Neural cell (in vitro differentiated cells): ENCODE measurements at regions not wholly inside any gene's neighbourhood (a gene's known extent, or its start where the extent isn't known, plus 50 kb on each side); places are given as distances from the start of the nearest gene placed in this dataset.

Source experiments
- H2AFZ ChIP-seq: fragments of 200-600, 300-800 bp; sonication (generic), shearing (Covaris generic); 2 replicates; pipeline ENCODE4 v1.6.0; 2014; ENCODE audit warnings: low read depth, mild to moderate bottlenecking, antibody characterized with exemption, low read length, moderate library complexity
- H3F3A ChIP-seq: fragments of 200-600 bp; shearing (Covaris generic); 2 replicates; pipeline ENCODE4 v1.6.1; 2016; ENCODE audit warnings: mild to moderate bottlenecking, moderate library complexity, mixed read lengths, antibody characterized with exemption, low read length; ENCODE audit not compliant: insufficient read depth, poor library complexity, severe bottlenecking
- H3K27ac ChIP-seq: fragments of 200-600, 300-800 bp; sonication (generic), shearing (Covaris generic); 2 replicates; pipeline ENCODE4 v1.5.1; 2014; ENCODE audit warnings: mild to moderate bottlenecking, low read length, moderate library complexity
- H3K27me3 ChIP-seq: fragments of 300-800, 200-600 bp; sonication (generic), shearing (Covaris generic); 2 replicates; pipeline ENCODE4 v1.6.0; 2014; ENCODE audit warnings: mild to moderate bottlenecking, low read depth, low read length, moderate library complexity; ENCODE audit not compliant: insufficient read depth
- H3K36me3 ChIP-seq: fragments of 300-800, 200-600 bp; sonication (generic), shearing (Covaris generic); 2 replicates; pipeline ENCODE4 v1.5.1; 2014; ENCODE audit warnings: mild to moderate bottlenecking, antibody characterized with exemption, low read length, moderate library complexity; ENCODE audit not compliant: insufficient read depth
- H3K4me2 ChIP-seq: fragments of 300-800, 200-600 bp; sonication (generic), shearing (Covaris generic); 2 replicates; pipeline ENCODE4 v1.6.0; 2014; ENCODE audit warnings: mild to moderate bottlenecking, low read length
- H3K4me3 ChIP-seq: fragments of 300-800, 200-600 bp; sonication (generic), shearing (Covaris generic); 2 replicates; pipeline ENCODE4 v1.5.1; 2014; ENCODE audit warnings: mild to moderate bottlenecking, low read length, moderate library complexity
- H3K79me2 ChIP-seq: fragments of 200-600 bp; shearing (Covaris generic); replicated peaks from 2 replicates; pipeline ENCODE4 v1.6.0; 2014; ENCODE audit warnings: mild to moderate bottlenecking, low read length, moderate library complexity; ENCODE audit not compliant: insufficient read depth
- H3K9ac ChIP-seq: fragments of 300-800, 200-600 bp; sonication (generic), shearing (Covaris generic); 2 replicates; pipeline ENCODE4 v1.6.1; 2016; ENCODE audit warnings: mild to moderate bottlenecking, low read length, mixed read lengths
- H3K9me2 ChIP-seq: fragments of 200-600 bp; shearing (Covaris generic); 2 replicates; pipeline ENCODE4 v1.6.1; 2016; ENCODE audit warnings: mild to moderate bottlenecking, low read length, mixed read lengths; ENCODE audit not compliant: insufficient read depth
- H3K9me3 ChIP-seq: fragments of 200-600, 300-800 bp; sonication (generic), shearing (Covaris generic); 2 replicates; pipeline ENCODE4 v1.6.1; 2016; ENCODE audit warnings: mild to moderate bottlenecking, mixed run types, low read length, moderate library complexity, mixed read lengths
- H4K20me1 ChIP-seq: fragments of 200-600 bp; shearing (Covaris generic); 2 replicates; pipeline ENCODE4 v1.6.1; 2016; ENCODE audit warnings: mild to moderate bottlenecking, mixed run types; ENCODE audit not compliant: insufficient read depth
- CTCF ChIP-seq: fragments of 450-650 bp; IDR thresholded peaks from 2 replicates; pipeline ENCODE4 v1.5.1; 2014; ENCODE audit warnings: antibody characterized with exemption, mild to moderate bottlenecking, moderate library complexity; ENCODE audit not compliant: poor library complexity, severe bottlenecking
- EP300 ChIP-seq: fragments of 450-650 bp; conservative IDR thresholded peaks from 2 replicates; pipeline ENCODE4 v1.6.1; 2014; ENCODE audit warnings: antibody characterized with exemption, mild to moderate bottlenecking, moderate library complexity; ENCODE audit not compliant: poor library complexity, severe bottlenecking
- EZH2 ChIP-seq: fragments of 200-600, 300-800 bp; shearing (Covaris generic), sonication (generic); IDR thresholded peaks from 2 replicates; pipeline ENCODE4 v1.6.1; 2014; ENCODE audit warnings: antibody characterized with exemption, low read length, borderline replicate concordance, mild to moderate bottlenecking; ENCODE audit not compliant: insufficient read depth, poor library complexity, severe bottlenecking
- MXI1 ChIP-seq: fragments of 450-650 bp; conservative IDR thresholded peaks from 2 replicates; pipeline ENCODE4 v1.6.1; 2014; ENCODE audit warnings: antibody characterized with exemption, mild to moderate bottlenecking; ENCODE audit not compliant: poor library complexity, severe bottlenecking
- POLR2AphosphoS5 ChIP-seq: IDR thresholded peaks from 2 replicates; pipeline ENCODE4 v1.6.1; 2012
- RAD21 ChIP-seq: fragments of 450-650 bp; conservative IDR thresholded peaks from 2 replicates; pipeline ENCODE4 v1.6.1; 2014; ENCODE audit warnings: antibody characterized with exemption, mild to moderate bottlenecking, moderate library complexity
- REST ChIP-seq: IDR thresholded peaks from 2 replicates; pipeline ENCODE4 v1.6.1; 2012; ENCODE audit warnings: borderline replicate concordance
- SMC3 ChIP-seq: fragments of 450-650 bp; conservative IDR thresholded peaks from 2 replicates; pipeline ENCODE4 v1.6.1; 2014; ENCODE audit warnings: antibody characterized with exemption, mild to moderate bottlenecking, moderate library complexity; ENCODE audit not compliant: poor library complexity
- TAF1 ChIP-seq: IDR thresholded peaks from 2 replicates; pipeline ENCODE4 v1.6.1; 2012; ENCODE audit warnings: low read depth

GRCh38 chr16:79897453-79898146, 297.1 kb upstream of the MAF start:
- Histone ChIP-seq H3K27me3 (no peaks in the 10 kb centered on the region), H2AFZ (no peak overlapping the region), H3K79me2 (no peaks in the 10 kb centered on the region), H3K9ac (no peak overlapping the region), H3K36me3 (no peaks in the 10 kb centered on the region), H4K20me1 (no peaks in the 10 kb centered on the region), H3K27ac (no peak overlapping the region), H3F3A (no peaks in the 10 kb centered on the region), H3K9me3 (no peaks in the 10 kb centered on the region), H3K4me2 (no peak overlapping the region), H3K4me3 (no peak overlapping the region), H3K9me2 (no peaks in the 10 kb centered on the region)
- TF ChIP-seq SMC3, result no peak
- TF ChIP-seq REST, result no peak
- no peak for TF ChIP-seq EZH2
- no peak for TF ChIP-seq TAF1
- no peak for TF ChIP-seq POLR2AphosphoS5
- no peak for TF ChIP-seq MXI1
- no peak for TF ChIP-seq RAD21
- no peak for TF ChIP-seq EP300
- TF ChIP-seq CTCF, result no peak

- no peaks in the 10 kb centered on the region for H3K36me3 ChIP-seq
- TF ChIP-seq MXI1 (no peak), EP300 (no peak), SMC3 (no peak), EZH2 (no peak), TAF1 (no peak), CTCF (no peak), POLR2AphosphoS5 (no peak), REST (no peak), RAD21 (no peak)
- H3K9ac ChIP-seq, result no peak overlapping the region
- H3F3A ChIP-seq, result no peaks in the 10 kb centered on the region
- no peaks in the 10 kb centered on the region for H3K9me3 ChIP-seq
- no peaks in the 10 kb centered on the region for H3K27me3 ChIP-seq
- no peak overlapping the region for H3K4me2 ChIP-seq
- no peak overlapping the region for H3K27ac ChIP-seq
- no peaks in the 10 kb centered on the region for H4K20me1 ChIP-seq
- H3K9me2 ChIP-seq, result no peaks in the 10 kb centered on the region
- no peak overlapping the region for H3K4me3 ChIP-seq
- no peak overlapping the region for H2AFZ ChIP-seq
- no peaks in the 10 kb centered on the region for H3K79me2 ChIP-seq
Observed at GRCh38 chr16:79897104-79897452, 296.5 kb upstream of the MAF start.
